ENCODE measurements at regions not wholly inside any gene's neighbourhood (a gene's known extent, or its start where the extent isn't known, plus 50 kb on each side); places are given as distances from the start of the nearest gene placed in this dataset.
"Not testable (repeated sequence)": the region's sequence is repeated elsewhere in the genome, so short reads cannot be mapped to it uniquely, and the experiment has no call there.

DNA sequence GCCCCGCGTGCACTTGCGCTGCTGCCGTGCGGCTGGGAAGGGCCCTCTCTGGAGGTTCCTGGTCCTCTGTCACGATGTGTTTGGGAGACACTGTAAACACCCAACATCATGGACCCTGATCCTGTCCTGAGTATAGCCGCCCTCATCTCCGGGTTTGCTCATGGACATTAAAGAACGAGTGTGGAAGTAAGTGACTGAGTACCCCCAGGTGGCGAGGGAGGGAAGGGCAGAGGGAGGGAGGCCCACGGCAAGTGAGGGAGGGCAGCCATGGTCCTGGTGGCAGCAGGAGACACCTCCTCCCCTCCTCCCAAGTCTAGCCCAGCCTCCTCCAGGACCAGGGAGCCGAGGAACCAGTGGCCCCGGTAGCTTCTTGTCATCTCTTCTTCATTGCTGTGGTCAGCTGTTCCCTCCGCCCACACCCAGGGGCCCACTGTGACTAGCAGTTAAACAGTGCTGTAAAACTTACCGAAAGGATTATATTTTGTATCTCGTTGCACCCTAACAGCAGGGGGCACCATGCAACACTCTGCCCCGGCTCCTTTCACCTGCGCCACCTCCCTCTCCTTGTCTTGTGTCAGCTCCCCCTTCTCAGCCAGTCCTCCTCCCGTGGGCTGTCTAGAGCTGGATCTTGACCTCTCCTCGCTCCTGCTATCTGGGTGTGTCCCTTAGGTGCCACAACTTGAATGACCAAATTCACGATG is 566.5 kb upstream of the B3GAT1 start:
- peaks cover 13% of the 10 kb centered on the region for H3K27me3 Mint-ChIP-seq
- H3K27ac Mint-ChIP-seq, result no peak overlapping the region
- H3K9me3 Mint-ChIP-seq, result peaks cover 4% of the 10 kb centered on the region
- H3K36me3 Mint-ChIP-seq, result no peaks in the 10 kb centered on the region
- H3K4me3 Mint-ChIP-seq, result no peak overlapping the region
- no peak for ATAC-seq
- H3K4me1 Mint-ChIP-seq, result no peaks in the 10 kb centered on the region

GRCh38 chr11:134976551-134976950 is 564.5 kb upstream of the B3GAT1 start:
- H3K4me3 Mint-ChIP-seq, result no peak overlapping the region
- H3K27me3 Mint-ChIP-seq, result no peaks in the 10 kb centered on the region
- no peaks in the 10 kb centered on the region for H3K4me1 Mint-ChIP-seq
- no peaks in the 10 kb centered on the region for H3K36me3 Mint-ChIP-seq
- ATAC-seq, result no peak
- no peak overlapping the region for H3K27ac Mint-ChIP-seq
- H3K9me3 Mint-ChIP-seq, result peaks cover 4% of the 10 kb centered on the region

- Mint-ChIP-seq H3K4me1 (no peaks in the 10 kb centered on the region), H3K9me3 (peaks cover 4% of the 10 kb centered on the region), H3K27me3 (no peaks in the 10 kb centered on the region), H3K27ac (no peak overlapping the region), H3K36me3 (no peaks in the 10 kb centered on the region), H3K4me3 (no peak overlapping the region)
- ATAC-seq, result no peak
These were observed 563.9 kb upstream of the B3GAT1 start for GRCh38 chr11:134975866-134976376.

DNA sequence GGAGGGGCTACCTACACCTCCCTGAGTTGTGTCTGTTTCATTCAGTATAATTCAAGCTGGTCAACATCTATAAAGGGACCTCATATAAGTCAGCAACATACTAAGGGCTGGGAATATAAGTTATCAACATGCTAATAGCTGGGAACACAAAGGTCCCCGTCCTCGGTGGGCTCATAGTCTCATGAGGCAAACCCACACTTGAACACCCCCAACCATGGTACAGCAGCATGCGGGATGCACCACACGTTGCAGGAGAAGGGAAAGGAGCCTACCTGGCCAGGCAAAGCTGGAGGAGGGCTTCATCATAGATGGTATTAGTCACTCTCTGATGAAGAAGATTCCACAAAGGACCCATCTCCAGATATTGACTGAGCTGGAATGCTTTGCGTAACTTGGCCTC is 561.8 kb upstream of the B3GAT1 start:
- Mint-ChIP-seq H3K36me3 (no peaks in the 10 kb centered on the region), H3K4me3 (no peak overlapping the region), H3K27ac (no peak overlapping the region), H3K27me3 (no peaks in the 10 kb centered on the region), H3K9me3 (peaks cover 4% of the 10 kb centered on the region), H3K4me1 (no peaks in the 10 kb centered on the region)
- ATAC-seq, result no peak

GRCh38 chr11:134971381-134971780 is 559.3 kb upstream of the B3GAT1 start:
- no peak overlapping the region for H3K27ac Mint-ChIP-seq
- peaks cover 4% of the 10 kb centered on the region for H3K9me3 Mint-ChIP-seq
- no peaks in the 10 kb centered on the region for H3K4me1 Mint-ChIP-seq

GRCh38 chr11:134967746-134968145 is 555.7 kb upstream of the B3GAT1 start:
- H3K36me3 Mint-ChIP-seq, result no peaks in the 10 kb centered on the region
- H3K4me3 Mint-ChIP-seq, result no peak overlapping the region
- no peak for ATAC-seq
- no peak overlapping the region for H3K27ac Mint-ChIP-seq
- peaks cover 18% of the 10 kb centered on the region for H3K27me3 Mint-ChIP-seq
- H3K4me1 Mint-ChIP-seq, result no peaks in the 10 kb centered on the region
- H3K9me3 Mint-ChIP-seq, result no peaks in the 10 kb centered on the region

More at GRCh38 chr11:134971381-134971780, 559.3 kb upstream of the B3GAT1 start:
- peaks cover 11% of the 10 kb centered on the region for H3K27me3 Mint-ChIP-seq
- ATAC-seq, result no peak
- no peak overlapping the region for H3K4me3 Mint-ChIP-seq
- no peaks in the 10 kb centered on the region for H3K36me3 Mint-ChIP-seq

- ATAC-seq, H3K36me3 Mint-ChIP-seq, H3K4me1 Mint-ChIP-seq, H3K4me3 Mint-ChIP-seq, H3K27me3 Mint-ChIP-seq, H3K9me3 Mint-ChIP-seq, H3K27ac Mint-ChIP-seq: not testable (repeated sequence)
These were observed 549.3 kb upstream of the B3GAT1 start for GRCh38 chr11:134961386-134961785.

GRCh38 chr11:134958870-134959269 is 546.8 kb upstream of the B3GAT1 start:
- H3K36me3 Mint-ChIP-seq, result no peaks in the 10 kb centered on the region

DNA sequence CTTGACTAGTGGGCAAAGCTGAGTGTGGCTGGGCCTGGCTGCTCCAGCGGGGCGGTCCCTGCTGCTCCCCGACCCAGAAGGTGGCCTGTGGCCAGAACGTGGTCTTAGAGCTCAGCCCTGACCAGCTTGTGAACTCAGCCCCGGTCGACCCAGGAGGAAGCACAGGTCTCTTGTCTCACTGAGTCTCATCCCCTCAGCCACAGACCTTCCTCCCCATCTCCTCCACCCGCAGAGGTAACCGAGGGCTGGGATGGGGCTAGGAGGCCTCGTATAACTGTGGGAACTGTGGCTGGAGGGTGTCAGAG is 546.2 kb upstream of the B3GAT1 start:
- Mint-ChIP-seq H3K36me3 (no peaks in the 10 kb centered on the region), H3K27me3 (peaks cover 20% of the 10 kb centered on the region), H3K4me3 (no peak overlapping the region), H3K4me1 (no peaks in the 10 kb centered on the region), H3K27ac (no peak overlapping the region), H3K9me3 (peaks cover 3% of the 10 kb centered on the region)
- ATAC-seq, result no peak

More at GRCh38 chr11:134958870-134959269, 546.8 kb upstream of the B3GAT1 start:
- H3K4me1 Mint-ChIP-seq, result no peaks in the 10 kb centered on the region
- no peak overlapping the region for H3K4me3 Mint-ChIP-seq
- no peak overlapping the region for H3K27ac Mint-ChIP-seq
- peaks cover 3% of the 10 kb centered on the region for H3K9me3 Mint-ChIP-seq
- no peak for ATAC-seq
- H3K27me3 Mint-ChIP-seq, result peaks cover 18% of the 10 kb centered on the region

GRCh38 chr11:134957540-134958335 is 545.7 kb upstream of the B3GAT1 start:
- Mint-ChIP-seq H3K27ac (no peak overlapping the region), H3K4me1 (no peaks in the 10 kb centered on the region), H3K27me3 (peaks cover 20% of the 10 kb centered on the region), H3K4me3 (no peak overlapping the region), H3K36me3 (no peaks in the 10 kb centered on the region), H3K9me3 (peaks cover 3% of the 10 kb centered on the region)
- no peak for ATAC-seq

DNA sequence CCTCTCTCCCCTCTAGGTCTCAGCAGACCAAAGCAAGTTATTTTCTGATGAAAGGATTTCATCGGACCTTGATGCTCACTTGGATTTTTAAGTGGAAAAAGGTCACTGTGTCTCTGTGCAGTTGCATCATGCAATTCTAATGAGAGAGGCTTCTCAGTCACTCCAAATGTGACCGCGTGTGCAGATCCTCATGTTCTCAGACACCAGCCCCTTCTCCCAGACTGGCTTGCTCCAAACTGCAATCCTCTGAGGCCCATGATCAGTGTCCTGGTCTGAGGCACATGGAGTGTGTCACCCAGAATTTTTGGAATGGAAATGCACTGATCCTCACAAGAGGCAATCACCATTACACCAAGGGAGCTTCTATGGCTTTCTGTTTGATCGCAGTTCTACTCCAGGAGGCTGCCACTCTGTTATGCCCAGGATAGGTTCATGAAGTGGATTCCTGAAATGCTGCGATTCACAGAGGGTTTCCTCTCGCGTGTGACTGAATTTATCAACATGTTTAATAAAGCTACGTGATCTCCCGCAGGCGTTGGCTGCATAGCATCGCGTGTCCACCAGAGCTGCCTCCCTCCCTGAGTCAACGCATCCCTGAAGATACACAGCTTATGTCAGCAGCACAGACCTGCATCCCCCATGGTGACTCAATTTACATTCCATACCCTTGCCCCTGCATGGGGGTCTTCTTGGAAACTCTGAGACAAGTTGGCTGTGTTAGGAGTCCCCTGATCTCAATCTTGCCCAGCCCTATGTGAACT is 544.6 kb upstream of the B3GAT1 start:
- Mint-ChIP-seq H3K9me3 (peaks cover 3% of the 10 kb centered on the region), H3K27me3 (peaks cover 20% of the 10 kb centered on the region), H3K27ac (no peak overlapping the region), H3K36me3 (no peaks in the 10 kb centered on the region), H3K4me3 (no peak overlapping the region), H3K4me1 (no peaks in the 10 kb centered on the region)
- ATAC-seq, result no peak

DNA sequence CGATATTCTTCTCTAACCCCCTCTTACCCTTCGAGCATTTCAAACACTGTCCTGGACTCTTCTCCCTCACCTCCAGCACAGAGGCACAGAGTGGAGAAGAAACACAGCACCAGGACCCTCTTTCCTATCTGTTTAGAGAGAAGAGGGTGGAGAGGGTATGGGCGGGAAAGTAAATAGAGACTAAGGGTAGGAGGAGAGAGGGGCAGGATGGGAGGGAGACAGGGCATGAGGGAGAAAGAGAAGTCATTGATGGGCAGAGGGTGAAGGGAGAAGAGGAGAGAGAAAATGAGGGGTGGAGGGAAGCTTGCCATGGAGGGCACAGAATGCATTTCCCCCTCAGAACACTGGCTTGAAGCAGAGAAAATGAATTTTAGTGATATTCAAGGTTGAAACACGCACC is 543.9 kb upstream of the B3GAT1 start:
- not testable (repeated sequence) for H3K9me3 Mint-ChIP-seq, H3K4me1 Mint-ChIP-seq, ATAC-seq, H3K36me3 Mint-ChIP-seq, H3K27ac Mint-ChIP-seq, H3K4me3 Mint-ChIP-seq
- peaks cover 20% of the 10 kb centered on the region for H3K27me3 Mint-ChIP-seq

- Mint-ChIP-seq H3K27me3 (peaks cover 20% of the 10 kb centered on the region), H3K9me3 (peaks cover 3% of the 10 kb centered on the region)
- no peak for ATAC-seq
These were observed 543.2 kb upstream of the B3GAT1 start for GRCh38 chr11:134955281-134955680.

GRCh38 chr11:134954456-134954855 is 542.4 kb upstream of the B3GAT1 start:
- not testable (repeated sequence) for H3K27ac Mint-ChIP-seq, ATAC-seq, H3K4me3 Mint-ChIP-seq, H3K9me3 Mint-ChIP-seq, H3K4me1 Mint-ChIP-seq, H3K36me3 Mint-ChIP-seq
- H3K27me3 Mint-ChIP-seq, result peaks cover 20% of the 10 kb centered on the region

More at GRCh38 chr11:134955281-134955680, 543.2 kb upstream of the B3GAT1 start:
- Mint-ChIP-seq H3K4me1 (no peaks in the 10 kb centered on the region), H3K36me3 (no peaks in the 10 kb centered on the region), H3K4me3 (no peak overlapping the region), H3K27ac (no peak overlapping the region)

GRCh38 chr11:134953417-134953970 is 541.5 kb upstream of the B3GAT1 start:
- not testable (repeated sequence) for H3K36me3 Mint-ChIP-seq, H3K4me1 Mint-ChIP-seq, H3K9me3 Mint-ChIP-seq, H3K4me3 Mint-ChIP-seq, ATAC-seq, H3K27ac Mint-ChIP-seq
- peaks cover 20% of the 10 kb centered on the region for H3K27me3 Mint-ChIP-seq

Data from stimulated activated memory B cell treated with anti-CD40 and anti-IgM and Interleukin-4, amounts not matched to agents 10 μg/mL and 1 μg/mL and 100 μg/mL, for 72 hours (primary cell).